ENCODE measurements at regions not wholly inside any gene's neighbourhood (a gene's known extent, or its start where the extent isn't known, plus 50 kb on each side); places are given as distances from the start of the nearest gene placed in this dataset.

GRCh38 chr2:16785149-16785548 lies 119.5 kb upstream of the CYRIA start:
- no peaks in the 10 kb centered on the region for H3K27me3 ChIP-seq (ENCODE audit: insufficient read depth, low read depth)
- H3K4me3 ChIP-seq = no peak overlapping the region
- peaks cover 10% of the 10 kb centered on the region for H3K4me1 ChIP-seq (replicated peaks; ENCODE audit: insufficient read depth)
- TF ChIP-seq EZH2 (IDR thresholded peaks at IDR 0.05; ENCODE audit: low read depth) (no peak), CTCF (conservative IDR thresholded peaks at IDR 0.05) (no peak)
- no peak overlapping the region for H3K27ac ChIP-seq
- H3K79me2 ChIP-seq (ENCODE audit: low read depth) = no peaks in the 10 kb centered on the region
- H3F3A ChIP-seq (ENCODE audit: insufficient read depth, low read depth) = no peaks in the 10 kb centered on the region
- H2AFZ ChIP-seq = no peak overlapping the region
- no peaks in the 10 kb centered on the region for H3K9me3 ChIP-seq (ENCODE audit: insufficient read depth, low read depth)
- ChIA-PET CTCF (no interaction called here), POLR2A (ENCODE audit: unreplicated experiment) (no interaction called here)
- H3K36me3 ChIP-seq (ENCODE audit: low read depth) = no peaks in the 10 kb centered on the region
- no peak for DNase-seq
- no peaks in the 10 kb centered on the region for H3K9me2 ChIP-seq (ENCODE audit: insufficient read depth)
- H3K4me2 ChIP-seq = no peak overlapping the region
- intact Hi-C loops (cut with micrococcal nuclease; ENCODE audit: unreplicated experiment) = no loop called here
- H4K20me1 ChIP-seq (ENCODE audit: insufficient read depth) = no peaks in the 10 kb centered on the region
- no TSS peak for BruUV-seq (replicated peaks)

- TF ChIP-seq EZH2 (IDR thresholded peaks at IDR 0.05; ENCODE audit: low read depth) = no peak
- TF ChIP-seq CTCF (conservative IDR thresholded peaks at IDR 0.05) = no peak
- Histone ChIP-seq H3K9me3 (ENCODE audit: insufficient read depth, low read depth) (no peaks in the 10 kb centered on the region), H3K36me3 (ENCODE audit: low read depth) (no peaks in the 10 kb centered on the region), H3K4me1 (replicated peaks; ENCODE audit: insufficient read depth) (peaks cover 10% of the 10 kb centered on the region), H3K79me2 (ENCODE audit: low read depth) (no peaks in the 10 kb centered on the region), H3K4me2 (no peak overlapping the region), H3K27me3 (ENCODE audit: insufficient read depth, low read depth) (no peaks in the 10 kb centered on the region), H3K9me2 (ENCODE audit: insufficient read depth) (no peaks in the 10 kb centered on the region), H2AFZ (no peak overlapping the region), H3F3A (ENCODE audit: insufficient read depth, low read depth) (no peaks in the 10 kb centered on the region), H3K27ac (no peak overlapping the region), H3K4me3 (no peak overlapping the region), H4K20me1 (ENCODE audit: insufficient read depth) (no peaks in the 10 kb centered on the region)
- intact Hi-C loops (cut with micrococcal nuclease; ENCODE audit: unreplicated experiment) = no loop called here
- ChIA-PET POLR2A (ENCODE audit: unreplicated experiment) (no interaction called here), CTCF (no interaction called here)
- no TSS peak for BruUV-seq (replicated peaks)
- DNase-seq = no peak
These were observed 119.0 kb upstream of the CYRIA start for GRCh38 chr2:16784652-16785051.

GRCh38 chr2:16777123-16777870 lies 111.7 kb upstream of the CYRIA start:
- H3K9me3 ChIP-seq (ENCODE audit: insufficient read depth, low read depth) = no peaks in the 10 kb centered on the region
- H3K27me3 ChIP-seq (ENCODE audit: insufficient read depth, low read depth) = no peaks in the 10 kb centered on the region
- no TSS peak for BruUV-seq (replicated peaks)
- no peak overlapping the region for H3K4me2 ChIP-seq
- peaks cover 44% of the 10 kb centered on the region for H3K4me1 ChIP-seq (replicated peaks; ENCODE audit: insufficient read depth)
- no peaks in the 10 kb centered on the region; the same call in 1 of the 2 replicates for H3F3A ChIP-seq (ENCODE audit: insufficient read depth, low read depth)
- ChIA-PET POLR2A (ENCODE audit: unreplicated experiment) (no interaction called here), CTCF (no interaction called here)
- H3K9me2 ChIP-seq (ENCODE audit: insufficient read depth) = no peaks in the 10 kb centered on the region
- intact Hi-C loops (cut with micrococcal nuclease; ENCODE audit: unreplicated experiment) = loop anchor here (10.0 kb wide), 2 partner anchors 208 to 688 kb away; no protein-coding TSS in a partner anchor
- TF ChIP-seq EZH2 (IDR thresholded peaks at IDR 0.05; ENCODE audit: low read depth) (no peak), CTCF (conservative IDR thresholded peaks at IDR 0.05) (no peak)
- H4K20me1 ChIP-seq (ENCODE audit: insufficient read depth) = no peaks in the 10 kb centered on the region
- no peak overlapping the region for H2AFZ ChIP-seq
- DNase-seq = no peak
- H3K4me3 ChIP-seq = no peak overlapping the region
- H3K36me3 ChIP-seq (ENCODE audit: low read depth) = no peaks in the 10 kb centered on the region
- H3K27ac ChIP-seq = no peak overlapping the region
- no peaks in the 10 kb centered on the region for H3K79me2 ChIP-seq (ENCODE audit: low read depth)

Measured in PC-9 (cell line).